ENCODE measurements at regions not wholly inside any gene's neighbourhood (a gene's known extent, or its start where the extent isn't known, plus 50 kb on each side); places are given as distances from the start of the nearest gene placed in this dataset.

GRCh38 chr11:26780376-26781085, 58.7 kb upstream of the SLC5A12 start:
- TF ChIP-seq CTCF (IDR thresholded peaks at IDR 0.05) = no peak
- no peak for TF ChIP-seq POLR2A (IDR thresholded peaks at IDR 0.05)

All from breast epithelium (tissue), 3 donors.